ENCODE measurements at regions not wholly inside any gene's neighbourhood (a gene's known extent, or its start where the extent isn't known, plus 50 kb on each side); places are given as distances from the start of the nearest gene placed in this dataset.

DNA sequence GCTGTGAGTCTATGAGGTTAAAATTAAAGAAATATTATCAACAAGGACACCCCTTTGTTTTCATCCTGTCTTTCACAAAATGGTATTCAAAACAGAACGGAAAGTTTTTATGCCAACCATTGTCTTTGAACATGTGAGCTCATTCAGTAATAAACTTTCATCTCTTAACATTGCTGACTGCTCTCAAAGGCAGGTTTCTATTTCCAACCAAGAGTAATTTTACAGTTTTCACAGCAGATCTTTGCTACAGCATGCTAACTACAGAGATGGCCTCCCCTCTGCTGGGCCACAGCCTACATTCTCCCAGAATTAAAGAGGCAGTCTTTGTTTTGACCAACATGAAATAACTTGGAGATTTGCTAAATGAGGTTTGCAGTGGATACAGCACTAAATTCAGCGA lies 101.5 kb downstream of the DMRT2 start:
- no peak for TF ChIP-seq POLR2A (IDR thresholded peaks at IDR 0.05)
- TF ChIP-seq, protein P1, sequence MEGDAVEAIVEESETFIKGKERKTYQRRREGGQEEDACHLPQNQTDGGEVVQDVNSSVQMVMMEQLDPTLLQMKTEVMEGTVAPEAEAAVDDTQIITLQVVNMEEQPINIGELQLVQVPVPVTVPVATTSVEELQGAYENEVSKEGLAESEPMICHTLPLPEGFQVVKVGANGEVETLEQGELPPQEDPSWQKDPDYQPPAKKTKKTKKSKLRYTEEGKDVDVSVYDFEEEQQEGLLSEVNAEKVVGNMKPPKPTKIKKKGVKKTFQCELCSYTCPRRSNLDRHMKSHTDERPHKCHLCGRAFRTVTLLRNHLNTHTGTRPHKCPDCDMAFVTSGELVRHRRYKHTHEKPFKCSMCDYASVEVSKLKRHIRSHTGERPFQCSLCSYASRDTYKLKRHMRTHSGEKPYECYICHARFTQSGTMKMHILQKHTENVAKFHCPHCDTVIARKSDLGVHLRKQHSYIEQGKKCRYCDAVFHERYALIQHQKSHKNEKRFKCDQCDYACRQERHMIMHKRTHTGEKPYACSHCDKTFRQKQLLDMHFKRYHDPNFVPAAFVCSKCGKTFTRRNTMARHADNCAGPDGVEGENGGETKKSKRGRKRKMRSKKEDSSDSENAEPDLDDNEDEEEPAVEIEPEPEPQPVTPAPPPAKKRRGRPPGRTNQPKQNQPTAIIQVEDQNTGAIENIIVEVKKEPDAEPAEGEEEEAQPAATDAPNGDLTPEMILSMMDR (IDR thresholded peaks at IDR 0.05), result no peak

All from stomach (tissue), 4 donors.